ENCODE measurements at regions not wholly inside any gene's neighbourhood (a gene's known extent, or its start where the extent isn't known, plus 50 kb on each side); places are given as distances from the start of the nearest gene placed in this dataset.

GRCh38 chr2:89849731-89850130, 1158.3 kb downstream of the RPIA start:
- no peak for TF ChIP-seq CTCF (IDR thresholded peaks at IDR 0.05)
- no peak for TF ChIP-seq POLR2A (IDR thresholded peaks at IDR 0.05)
- TF ChIP-seq EP300 (IDR thresholded peaks at IDR 0.05) = no peak
